Spleen (tissue), 11 donors: ENCODE measurements at regions not wholly inside any gene's neighbourhood (a gene's known extent, or its start where the extent isn't known, plus 50 kb on each side); places are given as distances from the start of the nearest gene placed in this dataset.

Experiments used
- DNase-seq: peaks from one replicate; pipeline ENCODE4 v3.0.0-alpha.2; 2020
- H3K27ac ChIP-seq, 8 donors: fragments of 200-600 bp; sonication (generic) in 7 of 8; 1 replicate in 4 of 8; 2 replicates in 4 of 8; pipeline versions ENCODE4 v1.5.0 to v1.8.0; 2016 to 2021; ENCODE audit warnings: inconsistent platforms in 4 of 8, mild to moderate bottlenecking in 4 of 8, moderate library complexity in 1 of 8
- H3K27me3 ChIP-seq, 7 donors: fragments of 200-600 bp; sonication (generic) in 6 of 7; replicated peaks in 1 of 7; 1 replicate in 4 of 7; 2 replicates in 3 of 7; pipeline versions ENCODE4 v1.5.0 to v1.8.0; 2016 to 2021; ENCODE audit warnings: inconsistent platforms in 3 of 7, mild to moderate bottlenecking in 1 of 7
- H3K36me3 ChIP-seq, 6 donors: fragments of 200-600 bp; sonication (generic) in 5 of 6; 1 replicate in 4 of 6; 2 replicates in 2 of 6; pipeline versions ENCODE4 v1.5.0 to v1.8.0; 2016 to 2021; ENCODE audit warnings: inconsistent platforms in 2 of 6
- H3K4me1 ChIP-seq, 6 donors: fragments of 200-600 bp; sonication (generic) in 5 of 6; 1 replicate in 3 of 6; 2 replicates in 3 of 6; pipeline versions ENCODE4 v1.5.0 to v1.8.0; 2016 to 2021; ENCODE audit warnings: inconsistent platforms in 3 of 6
- H3K4me3 ChIP-seq, 8 donors: fragments of 200-600 bp; sonication (generic) in 7 of 8; 1 replicate in 4 of 8; 2 replicates in 4 of 8; pipeline versions ENCODE4 v1.5.0 to v1.8.0; 2016 to 2021; ENCODE audit warnings: inconsistent platforms in 4 of 8, mild to moderate bottlenecking in 4 of 8, moderate library complexity in 2 of 8
- H3K9me3 ChIP-seq, 8 donors: fragments of 200-600 bp; sonication (generic) in 7 of 8; 1 replicate in 4 of 8; 2 replicates in 4 of 8; pipeline versions ENCODE4 v1.5.0 to v1.8.0; 2016 to 2021; ENCODE audit warnings: inconsistent platforms in 4 of 8
- POLR2A ChIP-seq, 3 donors: fragments of 450-650 bp; IDR thresholded peaks; one replicate each; pipeline ENCODE4 v1.5.1; 2017; ENCODE audit warnings: antibody characterized with exemption in 3 of 3, mild to moderate bottlenecking in 1 of 3
- POLR2AphosphoS5 ChIP-seq, 3 donors: sonication (generic); formaldehyde crosslinking; IDR thresholded peaks; one replicate each; pipeline ENCODE4 v1.5.1; 2017; ENCODE audit warnings: antibody characterized with exemption in 3 of 3
- WGBS, 5 donors: extraction: QIAGEN DNeasy Blood & Tissue Kit in 3 of 5; methylation state at CpG; one replicate each; pipeline versions ENCODE4 v1.1.5 to v1.1.7; 2013 to 2018; 5-methylcytosine and 5-hydroxymethylcytosine counted together
- intact Hi-C: fragments of 100-400 bp; cut with DNase I; formaldehyde crosslinking; loops from one replicate; pipeline ENCODE4 v1.15.0; 2023; ENCODE audit warnings: low total_unique reads
- TF ChIP-seq, protein P1 (sequence below), 11 experiments: fragments of 200-600 bp in 7 of 11; fragments of 450-650 bp in 4 of 11; sonication (generic) in 4 of 11; IDR thresholded peaks in 8 of 11; conservative IDR thresholded peaks in 3 of 11; 1 replicate in 7 of 11; 2 replicates in 4 of 11; pipeline versions ENCODE4 v1.4.0 to v1.8.0; 2016 to 2021; ENCODE audit warnings: antibody characterized with exemption in 11 of 11, inconsistent platforms in 4 of 11, mild to moderate bottlenecking in 1 of 11
- donor health status: healthy with polysubstance abuse.
- donor health status: DM: no; HTN: no; CAD: no; lungs with moderate emphysema.
- donor health status: DM: no; HTN: no; CAD: no.
- donor health status: Bipolar disorder and iron deficiency.
- donor health status: healthy.
- donor health status: DM: no; HTN: no; CAD: no.
- donor health status: DM: yes; HTN: yes; CAD: no.

DNA sequence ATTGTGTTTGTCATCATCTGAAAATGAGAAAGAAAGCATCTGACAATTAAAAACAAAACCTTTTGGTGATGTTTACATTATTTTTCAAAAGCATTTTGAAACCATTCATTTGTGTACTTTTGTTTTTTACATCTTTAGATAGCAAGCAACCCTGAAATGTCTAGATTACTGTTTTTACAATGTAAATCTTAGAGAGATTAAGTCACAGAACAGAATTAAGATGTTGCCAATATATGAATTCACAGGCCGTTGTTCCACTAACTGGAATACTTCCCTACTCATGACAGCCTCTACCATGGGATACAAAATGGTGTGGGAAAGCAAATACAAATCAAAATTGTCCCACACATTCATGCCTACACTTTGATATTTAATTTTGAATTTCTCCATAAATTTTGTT lies 480.0 kb upstream of the ZEB2 start:
- Histone ChIP-seq H3K9me3 (no peaks in the 10 kb centered on the region), H3K4me1 (no peaks in the 10 kb centered on the region), H3K36me3 (no peaks in the 10 kb centered on the region), H3K4me3 (no peak overlapping the region), H3K27ac (no peak overlapping the region), H3K27me3 (no peaks in the 10 kb centered on the region)
- no peak for DNase-seq
- WGBS, 5 donors, result 86 to 96% (median 88%) methylated on average over 1 of the region's 1 CpG
- TF ChIP-seq POLR2AphosphoS5 (IDR thresholded peaks at IDR 0.05) (no peak), POLR2A (IDR thresholded peaks at IDR 0.05) (no peak)
- TF ChIP-seq, protein P1, sequence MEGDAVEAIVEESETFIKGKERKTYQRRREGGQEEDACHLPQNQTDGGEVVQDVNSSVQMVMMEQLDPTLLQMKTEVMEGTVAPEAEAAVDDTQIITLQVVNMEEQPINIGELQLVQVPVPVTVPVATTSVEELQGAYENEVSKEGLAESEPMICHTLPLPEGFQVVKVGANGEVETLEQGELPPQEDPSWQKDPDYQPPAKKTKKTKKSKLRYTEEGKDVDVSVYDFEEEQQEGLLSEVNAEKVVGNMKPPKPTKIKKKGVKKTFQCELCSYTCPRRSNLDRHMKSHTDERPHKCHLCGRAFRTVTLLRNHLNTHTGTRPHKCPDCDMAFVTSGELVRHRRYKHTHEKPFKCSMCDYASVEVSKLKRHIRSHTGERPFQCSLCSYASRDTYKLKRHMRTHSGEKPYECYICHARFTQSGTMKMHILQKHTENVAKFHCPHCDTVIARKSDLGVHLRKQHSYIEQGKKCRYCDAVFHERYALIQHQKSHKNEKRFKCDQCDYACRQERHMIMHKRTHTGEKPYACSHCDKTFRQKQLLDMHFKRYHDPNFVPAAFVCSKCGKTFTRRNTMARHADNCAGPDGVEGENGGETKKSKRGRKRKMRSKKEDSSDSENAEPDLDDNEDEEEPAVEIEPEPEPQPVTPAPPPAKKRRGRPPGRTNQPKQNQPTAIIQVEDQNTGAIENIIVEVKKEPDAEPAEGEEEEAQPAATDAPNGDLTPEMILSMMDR (IDR thresholded peaks at IDR 0.05 in 8 of 11, conservative IDR thresholded peaks at IDR 0.05 in 3 of 11), result no peak
- intact Hi-C loops, result no loop called here

DNA sequence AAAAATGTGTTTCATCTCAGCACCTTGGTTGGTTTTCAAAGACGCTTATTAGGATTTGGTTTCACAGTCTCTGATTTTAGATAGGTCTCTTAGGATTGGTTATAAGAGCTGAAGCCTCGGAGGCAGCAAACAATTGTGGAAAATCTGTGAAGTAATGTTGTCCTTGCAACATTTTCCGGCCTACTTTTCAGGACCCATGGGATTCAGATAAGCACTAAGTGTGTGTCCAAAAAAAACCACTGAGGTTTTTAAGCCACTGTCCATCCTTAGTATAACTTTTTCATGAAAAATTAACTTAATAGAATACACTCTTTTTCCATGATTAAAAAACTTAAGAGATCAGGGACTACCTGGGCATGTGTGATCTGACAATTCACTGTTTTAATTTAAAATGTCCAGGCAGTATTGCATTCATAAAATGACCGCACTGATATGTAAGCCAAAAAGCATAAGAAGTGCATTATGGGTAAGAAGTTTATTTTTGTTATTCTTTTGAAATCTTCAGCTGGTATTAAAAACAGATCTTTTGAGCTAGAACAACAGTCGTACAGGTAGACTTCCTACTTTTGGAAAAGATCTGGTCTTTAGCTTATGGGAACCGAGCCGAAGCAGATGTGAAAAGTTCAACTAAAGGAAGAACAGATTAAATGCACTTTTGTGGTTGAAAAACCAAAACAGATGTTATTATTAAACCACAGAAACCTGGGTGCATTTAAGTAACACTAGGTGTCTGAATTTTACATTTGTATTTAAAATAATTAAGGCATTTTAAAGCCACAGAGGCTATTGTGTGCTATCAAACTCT lies 479.4 kb upstream of the ZEB2 start:
- no peak for DNase-seq
- WGBS, 5 donors, result 63 to 73% (median 68%) methylated on average over 7 of the region's 7 CpGs
- H3K4me3 ChIP-seq, result no peak overlapping the region
- H3K36me3 ChIP-seq, result no peaks in the 10 kb centered on the region
- intact Hi-C loops, result no loop called here
- no peaks in the 10 kb centered on the region for H3K4me1 ChIP-seq
- no peaks in the 10 kb centered on the region for H3K9me3 ChIP-seq
- TF ChIP-seq POLR2A (IDR thresholded peaks at IDR 0.05) (no peak), POLR2AphosphoS5 (IDR thresholded peaks at IDR 0.05) (no peak)
- H3K27ac ChIP-seq, result no peak overlapping the region
- H3K27me3 ChIP-seq, result no peaks in the 10 kb centered on the region

DNA sequence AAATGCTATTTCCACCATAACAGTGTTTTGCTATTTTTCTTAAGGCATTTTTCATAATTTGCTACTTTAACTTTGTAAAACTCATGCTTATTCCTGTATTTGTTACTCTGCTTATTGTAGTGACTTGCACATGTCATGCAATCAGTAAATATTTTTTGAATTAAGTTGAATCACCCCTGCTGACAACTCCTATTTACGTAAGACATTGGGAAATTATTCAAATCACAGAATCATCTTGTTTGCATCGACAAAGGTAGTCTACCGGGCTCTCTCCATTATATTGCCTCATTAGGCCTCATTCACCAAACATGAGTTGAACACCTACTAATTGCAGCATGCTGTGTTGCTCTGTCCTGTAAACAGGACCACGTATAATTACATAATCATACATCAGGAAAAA lies 478.5 kb upstream of the ZEB2 start:
- WGBS, 5 donors, result 64 to 74% (median 70%) methylated on average over 4 of the region's 4 CpGs
- no peak overlapping the region for H3K27ac ChIP-seq
- intact Hi-C loops, result no loop called here

GRCh38 chr2:144996225-144996795 lies 476.4 kb upstream of the ZEB2 start:
- no peak for DNase-seq
- intact Hi-C loops, result no loop called here
- Histone ChIP-seq H3K27ac (peak overlapping the region in 1 of 8 donors; percentile 6), H3K36me3 (no peaks in the 10 kb centered on the region), H3K4me3 (no peak overlapping the region), H3K27me3 (no peaks in the 10 kb centered on the region), H3K4me1 (no peaks in the 10 kb centered on the region), H3K9me3 (no peaks in the 10 kb centered on the region)
- WGBS, 5 donors, result 51 to 65% (median 57%) methylated on average over 5 of the region's 5 CpGs
- TF ChIP-seq, protein P1 (IDR thresholded peaks at IDR 0.05 in 8 of 11, conservative IDR thresholded peaks at IDR 0.05 in 3 of 11), result no peak
- TF ChIP-seq POLR2AphosphoS5 (IDR thresholded peaks at IDR 0.05) (no peak), POLR2A (IDR thresholded peaks at IDR 0.05) (no peak)

More for the DNA sequence above, 478.5 kb upstream of the ZEB2 start:
- H3K4me1 ChIP-seq, result no peaks in the 10 kb centered on the region
- no peak for DNase-seq
- TF ChIP-seq POLR2A (IDR thresholded peaks at IDR 0.05) (no peak), POLR2AphosphoS5 (IDR thresholded peaks at IDR 0.05) (no peak)
- TF ChIP-seq, protein P1 (IDR thresholded peaks at IDR 0.05 in 8 of 11, conservative IDR thresholded peaks at IDR 0.05 in 3 of 11), result no peak
- H3K4me3 ChIP-seq, result no peak overlapping the region
- no peaks in the 10 kb centered on the region for H3K27me3 ChIP-seq
- no peaks in the 10 kb centered on the region for H3K36me3 ChIP-seq
- H3K9me3 ChIP-seq, result no peaks in the 10 kb centered on the region
